ENCODE measurements at regions not wholly inside any gene's neighbourhood (a gene's known extent, or its start where the extent isn't known, plus 50 kb on each side); places are given as distances from the start of the nearest gene placed in this dataset.
"Not testable (repeated sequence)": the region's sequence is repeated elsewhere in the genome, so short reads cannot be mapped to it uniquely, and the experiment has no call there.

DNA sequence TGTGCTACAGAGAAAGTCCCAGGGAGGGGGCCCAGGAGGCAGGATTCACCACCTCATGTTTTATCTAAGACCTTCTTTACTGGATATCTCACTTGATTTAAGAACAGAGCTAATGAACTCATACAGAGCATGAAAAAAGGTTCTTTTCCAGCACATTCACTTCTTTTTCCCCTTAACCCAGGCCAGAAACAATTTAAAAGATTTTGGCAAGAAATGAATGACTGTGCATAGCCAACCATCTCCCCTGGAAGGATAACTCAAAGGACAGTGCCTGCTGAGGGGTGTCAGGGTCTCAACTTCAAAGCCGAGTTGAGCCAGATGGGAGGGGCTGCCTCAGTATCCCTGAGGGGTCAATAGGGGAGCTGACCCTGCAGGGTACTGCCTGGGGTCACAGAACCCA lies 253.4 kb downstream of the SOD2 start:
- DNase-seq = no peak

DNA sequence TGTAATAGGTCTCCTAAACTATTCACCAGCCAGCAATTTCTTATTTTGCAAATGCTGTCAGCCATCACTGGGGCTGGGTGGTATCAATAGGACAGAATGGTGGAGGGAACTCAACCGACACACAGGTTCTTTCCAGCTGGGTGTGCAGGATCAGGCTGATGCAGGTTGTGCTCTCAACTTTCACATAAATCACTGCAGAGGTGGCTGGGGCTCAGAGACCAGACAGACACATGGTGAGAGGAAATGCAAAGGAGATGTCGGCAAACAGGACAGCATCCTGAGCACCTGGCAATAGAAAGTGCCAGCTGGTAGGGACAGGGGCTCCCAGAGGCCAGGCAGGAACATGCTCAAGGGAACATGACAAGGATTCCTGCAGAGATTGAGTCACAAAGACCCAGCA lies 254.9 kb downstream of the SOD2 start:
- DNase-seq = no peak

DNA sequence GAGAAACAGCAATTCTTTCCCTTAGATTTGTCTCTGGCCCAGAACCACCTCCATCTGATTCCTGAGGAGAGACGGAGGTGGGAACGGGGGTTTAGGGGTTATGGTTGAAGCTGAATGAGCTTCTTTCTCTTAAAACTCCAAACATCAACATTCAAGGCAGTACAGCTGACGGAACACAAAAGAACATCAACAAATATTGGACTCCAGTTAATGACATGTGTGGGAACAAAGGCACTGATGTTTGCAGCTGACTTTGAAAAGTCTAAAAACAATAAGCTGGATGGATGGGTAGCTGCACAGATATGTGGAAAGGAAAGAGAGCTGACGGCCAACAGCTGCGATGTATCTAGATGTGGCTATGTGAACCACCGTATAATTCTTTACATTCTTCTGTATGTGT lies 256.5 kb downstream of the SOD2 start:
- no peak for DNase-seq

DNA sequence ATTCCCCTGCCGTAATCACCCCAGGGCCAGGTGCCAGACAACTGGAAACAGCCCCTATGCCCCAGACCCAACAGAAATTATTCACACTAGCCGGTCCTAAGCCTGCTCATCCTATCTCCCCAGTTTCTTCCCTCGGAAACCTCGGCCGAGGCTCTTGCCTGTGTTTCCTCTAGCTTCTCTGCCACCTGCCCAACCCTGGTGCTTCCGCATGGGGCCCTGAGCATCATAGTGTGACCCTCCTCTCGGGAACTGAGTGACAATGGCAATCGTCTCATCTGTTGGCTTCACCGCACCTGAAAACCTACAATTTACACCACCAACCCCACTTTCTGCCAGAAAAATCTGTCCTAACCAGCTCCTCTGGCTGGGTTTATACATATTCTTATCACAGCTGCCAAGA lies 257.3 kb downstream of the SOD2 start:
- DNase-seq = no peak

DNA sequence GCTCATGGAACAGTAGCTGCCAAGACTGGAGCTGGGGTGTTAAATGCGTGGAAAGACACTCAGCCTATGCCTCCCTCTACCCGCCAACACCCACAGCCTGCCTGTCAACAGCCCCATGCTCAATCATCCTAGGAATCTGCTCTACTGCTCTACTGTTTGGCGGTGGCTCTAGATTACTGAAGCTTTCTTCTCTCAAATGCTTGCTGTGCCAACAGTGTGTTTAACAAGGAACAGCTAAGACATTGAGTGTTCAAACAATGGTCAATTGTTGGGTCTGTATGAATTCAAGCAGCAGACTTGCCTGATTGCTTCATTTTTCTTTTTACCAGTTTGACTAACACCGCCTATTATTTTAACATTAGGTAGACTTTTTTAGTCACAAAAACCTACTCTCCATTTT lies 258.6 kb downstream of the SOD2 start:
- no peak for DNase-seq

DNA sequence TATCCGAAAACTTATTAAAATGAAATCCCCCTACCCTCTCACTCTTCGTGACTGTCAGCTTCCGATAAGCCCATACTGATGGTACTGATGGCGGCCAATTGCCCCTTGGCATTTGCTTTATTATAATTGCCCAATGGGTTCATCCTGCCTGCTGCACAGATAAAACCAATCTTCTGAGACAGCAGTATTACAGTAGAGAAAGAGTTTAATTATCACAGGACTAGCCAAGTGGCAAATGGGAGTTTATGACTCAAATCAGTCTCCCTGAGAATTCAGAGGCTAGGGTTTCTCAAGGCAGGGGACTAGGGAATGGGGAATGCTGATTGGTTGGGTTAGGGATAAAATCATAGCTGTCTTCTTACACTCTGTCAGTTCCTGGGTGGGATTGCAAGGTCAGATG lies 259.5 kb downstream of the SOD2 start:
- DNase-seq = no peak

DNA sequence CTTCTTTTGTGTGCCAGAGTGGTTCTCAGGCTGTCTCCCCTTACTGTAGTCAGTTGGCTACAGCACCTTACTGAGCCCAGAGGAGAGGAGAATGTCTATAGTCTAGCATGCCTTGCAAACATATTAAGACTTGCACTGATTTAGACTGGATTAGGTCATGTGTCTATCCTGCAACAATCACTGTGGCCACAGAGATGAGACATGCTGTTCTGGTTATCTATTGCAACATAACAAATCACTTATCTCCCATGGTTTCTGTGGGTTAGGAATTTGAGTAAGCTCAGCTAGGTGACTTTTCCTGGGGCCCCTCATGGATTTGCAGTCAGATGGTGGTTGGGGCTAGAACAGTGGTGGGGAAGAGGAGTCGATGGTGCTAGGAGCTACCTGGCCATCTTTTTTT lies 261.3 kb downstream of the SOD2 start:
- DNase-seq = no peak

DNA sequence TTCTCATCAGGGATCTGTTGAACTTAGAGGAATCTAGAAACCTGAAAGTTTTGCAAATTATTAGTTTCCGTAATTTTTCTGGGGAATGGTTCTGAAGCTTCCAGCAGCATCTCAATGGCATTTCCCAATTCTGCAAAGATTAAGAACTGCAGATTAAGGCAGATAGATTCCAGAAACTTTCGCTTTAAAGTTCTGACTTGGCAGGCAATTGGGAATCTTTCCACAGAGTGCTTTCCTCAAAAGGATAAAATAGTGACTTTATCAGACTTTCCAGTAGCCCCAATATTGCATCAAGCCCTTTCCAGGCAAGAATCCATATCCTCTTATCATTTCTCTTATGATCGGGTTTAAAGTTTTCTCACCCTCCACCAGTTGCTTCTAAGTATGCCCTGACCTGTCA lies 261.1 kb downstream of the FNDC1 start:
- DNase-seq = no peak

DNA sequence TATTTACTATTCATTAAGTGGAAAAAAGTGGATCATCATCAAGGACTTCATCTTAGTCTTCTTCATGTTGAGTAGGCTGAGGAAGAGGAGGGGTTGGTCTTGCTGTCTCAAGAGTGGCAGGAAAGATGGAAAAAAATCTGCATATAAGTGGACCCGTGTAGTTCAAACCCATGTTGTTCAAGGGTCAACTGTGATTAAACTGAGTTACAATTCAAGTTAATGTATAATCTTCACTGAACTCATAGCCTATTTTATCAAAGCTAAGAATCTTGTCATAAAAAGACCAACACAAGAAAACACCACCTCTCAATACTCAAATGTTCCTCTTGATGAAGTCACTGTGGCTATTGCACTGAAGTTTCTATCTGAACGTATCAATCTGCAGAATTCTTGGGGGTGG lies 260.2 kb downstream of the FNDC1 start:
- no peak for DNase-seq

DNA sequence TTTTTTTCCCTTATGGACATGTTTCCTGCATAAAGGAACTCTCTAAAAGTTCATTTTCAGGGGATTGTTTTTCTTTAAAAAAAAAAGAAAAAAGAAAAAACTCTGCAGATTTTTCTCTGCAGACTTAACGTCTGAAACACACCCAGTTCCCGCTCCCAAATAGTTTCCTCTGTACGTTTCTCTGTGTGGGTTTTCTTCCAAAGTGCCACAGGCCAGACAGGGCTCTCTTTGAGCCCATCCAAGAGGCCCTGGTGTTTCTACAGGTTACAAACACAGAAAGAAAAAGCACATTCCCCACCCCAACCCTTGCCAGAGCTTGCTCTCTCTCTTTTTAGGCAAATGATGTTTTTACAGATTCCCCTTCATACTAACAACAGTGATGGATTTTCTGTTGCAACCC lies 258.6 kb downstream of the FNDC1 start:
- no peak for DNase-seq

DNA sequence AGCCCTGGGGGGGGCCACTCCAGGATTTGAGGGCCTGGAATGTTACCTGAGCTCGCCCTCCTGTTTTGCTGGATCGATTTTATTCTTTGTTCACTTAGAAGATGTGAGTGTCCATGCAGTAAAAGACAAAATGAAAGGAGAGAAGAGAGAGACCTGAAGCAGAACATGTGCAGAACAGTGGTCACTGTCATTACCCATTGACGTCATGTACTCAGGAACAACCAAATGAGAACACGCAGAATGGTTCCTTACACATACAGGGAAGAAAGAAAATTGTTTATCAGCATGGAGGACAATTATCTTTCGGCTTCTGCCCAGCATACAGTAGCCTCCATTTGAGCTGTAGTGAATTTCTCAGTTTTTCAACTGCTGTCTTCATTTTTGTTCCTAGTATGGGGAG lies 258.1 kb downstream of the FNDC1 start:
- DNase-seq = no peak

DNA sequence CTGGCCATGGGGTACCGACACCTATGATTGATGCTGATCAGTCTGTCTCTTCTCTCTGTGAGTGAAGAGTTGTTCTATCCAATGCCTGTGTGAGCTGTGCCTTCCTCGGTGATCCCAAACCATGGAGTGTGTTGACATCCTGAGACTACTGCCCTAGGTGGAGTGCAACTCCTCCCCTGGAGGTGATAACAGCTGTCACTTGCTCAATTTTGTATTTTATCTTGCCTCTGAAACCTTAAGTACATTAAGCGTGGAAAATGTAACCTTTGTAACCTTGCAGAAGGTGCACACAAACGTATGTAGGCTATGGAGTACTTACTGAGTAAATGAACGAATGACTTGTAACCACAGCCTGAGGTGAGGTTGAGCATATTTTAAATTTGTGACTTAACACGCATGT lies 256.2 kb downstream of the FNDC1 start:
- DNase-seq = no peak

DNA sequence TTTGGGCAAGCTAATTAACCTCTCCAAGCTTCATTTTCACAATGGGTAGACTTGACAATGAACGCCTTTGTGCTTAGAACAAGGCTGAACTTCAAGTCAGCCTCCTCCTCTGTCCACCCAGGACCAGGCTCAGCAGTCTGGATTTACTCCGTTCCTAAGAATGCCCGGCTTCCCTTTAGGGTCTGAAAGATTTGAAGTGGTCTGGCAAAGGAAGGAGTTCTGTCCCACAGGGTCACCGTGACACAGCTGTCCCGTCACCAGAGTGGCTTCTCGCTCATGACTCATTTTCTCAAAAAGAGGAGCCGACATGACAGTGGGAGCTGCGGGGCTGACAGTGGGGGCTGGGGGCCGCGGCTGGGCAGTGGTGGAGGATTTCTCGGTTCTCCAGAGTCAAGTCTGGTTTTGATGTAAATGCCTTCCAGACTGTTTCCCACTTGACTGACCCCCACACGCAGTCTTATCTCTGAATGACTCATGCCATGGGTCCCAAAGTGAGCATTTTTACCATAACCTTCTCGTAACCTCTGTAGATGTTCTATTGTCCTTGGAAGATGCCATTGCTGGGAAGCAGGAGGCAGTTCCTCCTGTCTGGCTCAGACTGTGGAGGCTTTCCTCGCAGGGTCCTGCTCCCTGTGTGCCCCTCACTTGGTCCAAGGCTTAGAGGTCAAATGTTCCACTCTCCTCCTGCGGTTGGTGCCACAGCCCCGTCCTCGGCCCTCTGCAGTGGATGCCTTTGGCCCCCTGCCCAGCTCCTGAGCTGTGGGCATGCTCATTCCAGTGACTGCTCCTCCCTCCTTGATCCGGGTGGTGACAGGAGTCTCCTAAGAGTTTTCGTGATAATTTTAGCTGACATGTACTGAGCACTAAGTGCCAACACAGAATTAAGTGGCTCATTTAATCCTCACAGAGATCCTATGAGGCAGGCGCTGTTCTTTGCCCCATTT lies 253.1 kb downstream of the FNDC1 start:
- DNase-seq = no peak

DNA sequence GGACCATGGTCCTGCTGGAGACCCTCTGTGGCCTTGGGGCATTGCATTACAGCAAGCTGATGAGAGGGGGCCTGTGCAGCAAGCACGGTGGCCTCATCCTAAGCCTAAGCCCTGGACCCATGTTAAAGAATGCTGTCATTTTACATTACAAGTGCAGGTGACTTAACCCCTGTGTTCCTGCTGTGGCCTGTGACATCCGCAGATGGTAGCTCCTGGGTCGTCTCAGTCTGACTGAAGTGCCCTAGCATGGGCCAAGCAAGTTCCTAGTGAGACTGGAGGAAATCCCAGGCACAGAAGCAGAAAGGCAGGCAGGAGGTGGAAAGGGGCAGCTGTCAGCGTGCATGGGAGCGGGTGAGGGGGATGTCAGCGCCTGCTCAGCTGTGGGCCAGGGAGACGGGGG lies 252.4 kb downstream of the FNDC1 start:
- no peak for DNase-seq

DNA sequence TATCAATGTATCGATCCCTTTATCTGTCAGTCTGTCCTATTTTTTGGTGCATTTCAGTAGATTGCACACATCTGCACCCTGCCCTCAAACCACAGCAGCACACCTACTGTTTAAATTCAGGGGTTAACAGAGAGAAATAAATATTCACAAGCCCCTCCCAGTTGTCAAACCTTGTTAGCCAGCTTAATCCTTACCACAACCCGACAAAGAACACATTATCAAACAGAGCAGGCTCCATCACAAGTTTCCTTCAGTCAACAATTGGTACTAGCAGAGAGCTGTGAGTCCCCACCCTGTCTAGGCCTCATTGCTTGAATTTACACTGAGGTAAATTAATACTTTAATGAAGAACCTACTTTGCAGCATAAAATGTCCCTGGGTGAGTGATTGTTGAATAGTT lies 249.8 kb downstream of the FNDC1 start:
- no peak for DNase-seq

DNA sequence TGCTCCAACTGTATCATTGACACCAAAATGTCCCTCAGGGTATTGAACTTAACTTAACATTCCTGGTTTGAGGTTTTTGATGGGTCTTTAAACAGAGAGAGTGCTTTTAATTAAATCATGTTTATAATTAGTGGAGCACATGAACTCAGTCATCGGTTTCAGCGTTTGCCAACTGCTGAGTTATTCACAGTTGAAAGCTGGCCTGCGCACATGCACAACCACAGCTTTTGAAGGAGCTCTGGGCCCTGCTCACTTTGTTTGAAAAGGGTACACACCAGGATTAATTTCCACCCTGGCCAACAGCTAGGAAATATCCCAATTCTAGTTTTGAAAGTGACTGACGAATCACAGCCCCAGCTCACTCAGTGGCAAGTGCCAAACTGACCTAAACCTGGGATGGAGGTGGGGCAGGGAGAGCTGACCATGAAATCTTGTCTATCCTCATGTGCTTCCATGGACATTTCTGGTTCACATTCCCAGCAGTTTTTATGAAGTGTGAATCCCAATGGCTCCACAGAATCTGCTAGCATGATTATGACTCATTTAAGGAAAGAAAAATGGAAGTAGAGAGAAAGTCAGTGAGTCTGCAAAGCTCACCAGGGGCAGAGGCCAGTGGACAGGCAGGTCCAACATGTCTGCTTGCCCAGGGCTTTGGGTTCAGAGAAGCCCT lies 247.8 kb downstream of the FNDC1 start:
- no peak for DNase-seq

DNA sequence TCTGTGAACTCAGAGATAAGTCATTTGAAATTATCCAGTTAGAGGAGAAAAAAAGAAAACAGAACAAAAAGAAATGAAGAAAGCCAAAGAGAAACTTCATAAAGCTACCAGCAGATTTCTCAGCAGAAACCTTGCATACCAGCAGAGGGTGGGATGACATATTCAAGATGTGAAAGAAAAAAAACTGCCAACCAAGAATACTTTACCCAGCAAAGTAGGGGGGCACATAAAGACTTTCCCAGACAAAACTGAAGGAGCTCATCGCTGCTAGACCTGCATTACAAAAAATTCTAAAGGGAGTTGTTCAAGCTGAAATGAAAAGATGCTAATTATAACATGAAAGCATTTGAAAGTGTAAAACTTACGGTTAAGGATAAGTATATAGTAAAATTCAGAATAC lies 246.3 kb downstream of the FNDC1 start:
- no peak for DNase-seq

DNA sequence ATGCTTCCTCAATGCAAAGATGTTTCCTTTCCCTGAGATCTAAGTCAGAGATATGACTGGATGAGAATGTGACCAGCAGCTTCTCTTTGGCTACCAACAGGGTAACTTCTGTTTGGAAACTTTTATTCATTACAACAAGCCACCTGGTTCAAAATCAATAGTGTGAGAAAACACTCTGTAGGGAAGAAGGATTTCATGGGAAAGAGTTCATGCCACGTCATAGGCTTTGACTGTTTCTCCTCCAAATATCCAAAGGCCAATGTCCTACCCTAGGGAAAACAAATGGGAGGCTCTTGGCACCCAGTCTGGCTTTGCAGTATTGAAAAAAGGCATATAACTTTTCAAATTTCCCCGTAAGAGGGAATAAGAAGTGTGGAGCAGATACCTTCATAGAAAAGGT lies 245.5 kb downstream of the FNDC1 start:
- DNase-seq = no peak

DNA sequence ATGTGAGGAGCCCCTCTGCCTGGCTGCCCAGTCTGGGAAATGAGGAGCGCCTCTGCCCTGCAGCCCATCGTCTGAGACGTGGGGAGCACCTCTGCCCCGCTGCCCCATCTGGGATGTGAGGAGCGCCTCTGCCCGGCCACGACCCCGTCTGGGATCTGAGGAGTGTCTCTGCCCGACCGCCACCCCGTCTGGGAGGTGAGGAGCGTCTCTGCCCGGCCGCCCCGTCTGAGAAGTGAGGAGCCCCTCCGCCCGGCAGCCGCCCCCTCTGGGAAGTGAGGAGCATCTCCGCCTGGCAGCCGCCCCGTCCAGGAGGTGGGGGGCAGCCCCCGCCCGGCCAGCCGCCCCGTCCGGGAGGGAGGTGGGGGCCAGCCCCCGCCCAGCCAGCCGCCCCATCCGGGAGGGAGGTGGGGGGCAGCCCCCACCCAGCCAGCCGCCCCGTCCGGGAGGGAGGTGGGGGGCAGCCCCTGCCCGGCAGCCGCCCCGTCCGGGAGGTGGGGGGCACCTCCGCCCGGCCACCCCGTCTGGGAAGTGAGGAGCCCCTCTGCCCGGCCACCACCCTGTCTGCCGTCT lies 238.1 kb downstream of the FNDC1 start:
- not testable (repeated sequence) for DNase-seq

DNA sequence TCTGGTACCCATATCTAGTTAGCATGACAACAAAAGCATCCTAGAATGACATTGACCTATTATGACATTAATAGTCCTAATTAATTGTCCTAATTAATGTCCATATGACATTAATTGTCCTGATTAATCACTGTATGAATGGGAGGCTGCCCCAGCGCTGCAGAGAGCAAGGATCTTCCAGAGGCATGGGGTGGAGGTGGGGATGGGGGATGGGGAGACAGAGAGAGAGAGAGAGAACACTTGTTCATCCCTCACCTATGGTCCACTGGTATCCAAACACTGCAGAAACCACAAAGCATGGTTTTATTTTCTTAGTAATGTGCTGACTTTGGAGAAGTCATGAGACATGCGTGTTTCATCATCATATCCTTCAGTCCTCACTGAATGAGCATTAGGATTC lies 235.1 kb downstream of the FNDC1 start:
- no peak for DNase-seq

DNA sequence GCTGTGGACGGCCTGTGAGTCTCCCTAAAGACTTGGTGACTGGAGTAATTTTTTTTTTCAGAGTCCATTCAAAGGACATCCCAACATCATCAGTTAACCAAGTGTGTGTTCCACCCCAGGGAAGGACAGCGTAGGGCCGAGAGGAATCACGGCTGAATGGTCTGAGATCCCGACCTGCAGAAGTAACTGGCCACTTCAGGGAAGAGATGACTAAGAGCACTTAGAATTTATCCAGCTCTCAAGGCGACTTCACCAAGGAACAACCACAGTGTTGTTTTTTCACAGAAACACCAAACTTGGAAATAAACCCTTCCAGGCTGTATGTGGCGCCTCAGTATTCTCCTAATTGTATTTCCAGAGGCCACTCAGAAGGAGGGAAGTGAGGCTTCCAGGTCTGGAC lies 231.6 kb downstream of the FNDC1 start:
- no peak for DNase-seq

DNA sequence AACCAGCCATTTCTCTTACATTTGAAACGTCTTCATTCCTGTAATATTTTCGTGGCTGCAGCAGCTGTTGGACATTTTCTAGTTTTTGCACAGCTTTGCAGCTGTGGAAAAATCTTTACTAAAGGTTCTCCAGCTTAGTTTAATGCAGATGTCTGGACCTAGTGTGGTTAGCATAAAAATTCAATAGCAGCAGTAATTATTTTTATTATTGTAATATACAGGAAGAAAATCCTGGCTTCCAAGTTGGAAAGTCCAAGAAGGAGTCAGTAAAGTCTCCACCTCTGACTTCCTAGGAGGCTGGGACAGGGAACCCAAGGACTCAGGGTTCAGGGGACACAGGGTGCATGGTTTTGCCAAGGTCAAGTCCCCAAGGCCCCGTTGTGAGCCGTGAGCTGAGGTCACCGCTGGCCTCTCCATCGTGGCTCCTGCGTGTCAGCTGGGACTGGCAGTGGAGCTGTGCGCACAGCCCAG lies 230.6 kb downstream of the FNDC1 start:
- DNase-seq = no peak

DNA sequence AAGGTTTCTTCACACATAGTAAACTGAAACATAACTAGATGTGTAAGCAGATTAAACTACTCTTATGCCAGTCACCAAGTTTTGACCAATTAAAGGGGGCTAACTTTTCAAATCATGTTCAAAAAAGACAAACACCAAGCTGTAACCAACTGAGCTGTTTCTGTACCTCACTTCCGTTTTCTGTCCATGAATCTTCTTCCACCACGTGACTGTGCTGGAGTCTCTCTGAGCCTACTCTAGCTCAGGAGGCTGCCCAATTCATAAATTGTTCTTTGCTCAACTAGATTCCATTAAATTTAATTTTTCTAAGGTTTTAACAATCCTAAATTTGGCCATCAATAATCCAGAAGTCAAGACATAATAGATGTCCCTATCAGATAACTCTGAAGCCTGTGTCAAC lies 229.4 kb downstream of the FNDC1 start:
- no peak for DNase-seq

DNA sequence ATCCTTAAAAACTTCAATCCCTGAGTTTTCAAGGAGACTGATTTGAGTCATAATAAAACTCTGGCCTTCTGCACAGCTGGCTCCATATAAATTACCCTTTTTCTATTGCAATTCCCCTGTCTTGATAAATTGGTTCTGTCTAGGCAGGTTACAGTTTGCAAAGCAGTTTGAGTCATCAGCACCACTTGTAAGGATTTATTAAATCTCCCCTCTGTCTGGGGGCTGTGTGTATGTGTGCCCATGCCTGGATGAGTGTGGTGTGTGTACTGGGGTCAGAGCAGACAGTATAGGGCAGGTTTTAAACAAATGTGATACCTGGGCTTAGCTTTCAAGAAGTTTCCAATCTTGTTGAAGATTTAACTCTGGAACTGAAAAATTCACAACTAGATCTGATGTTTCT lies 228.6 kb downstream of the FNDC1 start:
- no peak for DNase-seq
